Lung (tissue), 11 donors: ENCODE measurements at regions not wholly inside any gene's neighbourhood (a gene's known extent, or its start where the extent isn't known, plus 50 kb on each side); places are given as distances from the start of the nearest gene placed in this dataset.
"Not testable (repeated sequence)": the region's sequence is repeated elsewhere in the genome, so short reads cannot be mapped to it uniquely, and the experiment has no call there.

Source experiments
- ATAC-seq: fragments of 200-7000 bp; cut with Tn5 transposase; one replicate; pipeline ENCODE4 v1.9.1; 2020; ENCODE audit warnings: moderate number of reproducible peaks; ENCODE audit not compliant: insufficient read depth, low FRiP score
- DNase-seq, 3 donors: peaks; one replicate each; pipeline ENCODE4 v3.0.0-alpha.2; 2013 to 2017
- H3K27ac ChIP-seq, 2 donors: one replicate each; pipeline ENCODE4 v1.5.1; 2013; ENCODE audit warnings: mild to moderate bottlenecking in 2 of 2, moderate library complexity in 2 of 2, control low read depth in 1 of 2, inconsistent platforms in 1 of 2, low read depth in 1 of 2, low read length in 1 of 2
- H3K27me3 ChIP-seq, 3 donors: one replicate each; pipeline ENCODE4 v1.5.1; 2013; ENCODE audit warnings: low read length in 2 of 3; ENCODE audit not compliant: control insufficient read depth in 3 of 3, insufficient read depth in 3 of 3
- H3K36me3 ChIP-seq, 4 donors: one replicate each; pipeline ENCODE4 v1.5.1; 2013; ENCODE audit warnings: low read length in 4 of 4, mild to moderate bottlenecking in 1 of 4, moderate library complexity in 1 of 4; ENCODE audit not compliant: control insufficient read depth in 4 of 4, insufficient read depth in 4 of 4
- H3K4me1 ChIP-seq, 5 donors: one replicate each; pipeline ENCODE4 v1.5.1; 2013; ENCODE audit warnings: low read length in 5 of 5, mild to moderate bottlenecking in 2 of 5, moderate library complexity in 1 of 5; ENCODE audit not compliant: control insufficient read depth in 5 of 5, insufficient read depth in 5 of 5
- H3K4me3 ChIP-seq: one replicate; pipeline ENCODE4 v1.5.1; 2013; ENCODE audit warnings: mild to moderate bottlenecking, control low read depth, moderate library complexity
- H3K9ac ChIP-seq, 2 donors: one replicate each; pipeline ENCODE4 v1.5.1; 2013; ENCODE audit warnings: low read length in 2 of 2, control low read depth in 1 of 2; ENCODE audit not compliant: insufficient read depth in 1 of 2
- H3K9me3 ChIP-seq, 4 donors: one replicate each; pipeline ENCODE4 v1.5.1; 2013; ENCODE audit warnings: low read length in 3 of 4, mild to moderate bottlenecking in 1 of 4, moderate library complexity in 1 of 4; ENCODE audit not compliant: control insufficient read depth in 4 of 4, insufficient read depth in 3 of 4
- WGBS, 2 donors: extraction: QIAGEN DNeasy Blood & Tissue Kit; methylation state at CpG; one replicate each; pipeline ENCODE4 v1.1.7; 2013; 5-methylcytosine and 5-hydroxymethylcytosine counted together
- TF ChIP-seq, protein P1 (sequence below): IDR thresholded peaks from 2 replicates; pipeline ENCODE4 v1.5.1; 2012; ENCODE audit warnings: mild to moderate bottlenecking; ENCODE audit errors: control extremely low read depth, extremely low read depth
- donor health status: control.
- donor health status: control.
- donor health status: Bipolar disorder and iron deficiency.
- donor health status: healthy.
- donor health status: DM: yes; HTN: yes; CAD: no.

DNA sequence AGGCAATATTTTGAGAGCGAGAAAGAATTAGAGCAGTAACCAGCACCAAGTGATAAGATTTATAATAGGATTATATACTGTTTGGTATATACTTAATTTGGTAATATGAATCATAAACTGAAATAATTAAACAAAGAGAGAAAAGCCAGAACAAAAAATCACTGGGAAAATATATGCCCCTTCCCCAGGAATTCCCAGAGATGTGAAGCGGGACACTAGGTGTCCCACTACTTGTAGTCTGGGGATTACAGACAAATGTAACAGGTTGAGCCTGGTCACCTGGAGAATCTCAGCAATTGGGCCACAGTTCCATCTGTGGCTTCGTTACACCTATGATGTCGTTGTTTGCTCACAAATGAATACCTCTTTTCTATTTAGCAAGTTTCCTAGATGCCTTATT lies 256.1 kb upstream of the CHAC2 start:
- no peak overlapping the region for H3K27ac ChIP-seq
- 91 to 94% methylated on average over 4 of the region's 4 CpGs for WGBS, 2 donors
- peaks cover 0 to 4% (median 0%) of the 10 kb centered on the region in 5 donors for H3K4me1 ChIP-seq
- no peaks in the 10 kb centered on the region for H3K27me3 ChIP-seq
- no peaks in the 10 kb centered on the region for H3K9me3 ChIP-seq
- no peak overlapping the region for H3K9ac ChIP-seq
- ATAC-seq (no peak), DNase-seq (no peak)
- TF ChIP-seq, protein P1, sequence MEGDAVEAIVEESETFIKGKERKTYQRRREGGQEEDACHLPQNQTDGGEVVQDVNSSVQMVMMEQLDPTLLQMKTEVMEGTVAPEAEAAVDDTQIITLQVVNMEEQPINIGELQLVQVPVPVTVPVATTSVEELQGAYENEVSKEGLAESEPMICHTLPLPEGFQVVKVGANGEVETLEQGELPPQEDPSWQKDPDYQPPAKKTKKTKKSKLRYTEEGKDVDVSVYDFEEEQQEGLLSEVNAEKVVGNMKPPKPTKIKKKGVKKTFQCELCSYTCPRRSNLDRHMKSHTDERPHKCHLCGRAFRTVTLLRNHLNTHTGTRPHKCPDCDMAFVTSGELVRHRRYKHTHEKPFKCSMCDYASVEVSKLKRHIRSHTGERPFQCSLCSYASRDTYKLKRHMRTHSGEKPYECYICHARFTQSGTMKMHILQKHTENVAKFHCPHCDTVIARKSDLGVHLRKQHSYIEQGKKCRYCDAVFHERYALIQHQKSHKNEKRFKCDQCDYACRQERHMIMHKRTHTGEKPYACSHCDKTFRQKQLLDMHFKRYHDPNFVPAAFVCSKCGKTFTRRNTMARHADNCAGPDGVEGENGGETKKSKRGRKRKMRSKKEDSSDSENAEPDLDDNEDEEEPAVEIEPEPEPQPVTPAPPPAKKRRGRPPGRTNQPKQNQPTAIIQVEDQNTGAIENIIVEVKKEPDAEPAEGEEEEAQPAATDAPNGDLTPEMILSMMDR, result no peak
- H3K36me3 ChIP-seq, result no peaks in the 10 kb centered on the region
- no peak overlapping the region for H3K4me3 ChIP-seq

DNA sequence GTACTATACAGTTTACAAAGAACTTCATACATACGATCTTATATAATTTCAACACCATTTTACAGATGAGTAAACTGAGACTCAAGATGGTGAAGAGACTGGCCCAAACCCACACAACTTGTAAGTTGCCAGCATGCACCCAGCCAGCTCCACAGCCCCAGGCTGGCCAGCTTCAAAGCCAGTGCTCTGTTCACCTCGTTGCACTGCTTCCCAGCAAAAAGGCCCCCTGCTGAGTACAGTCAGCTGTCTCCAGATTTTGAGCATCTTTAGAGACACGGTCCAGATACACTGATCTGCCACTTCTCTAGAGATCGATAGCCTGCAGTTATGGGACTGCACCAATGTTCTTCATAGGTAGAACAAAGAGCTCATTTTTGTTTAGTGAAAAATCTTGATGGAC lies 257.2 kb upstream of the CHAC2 start:
- no peak for ATAC-seq
- 62 to 77% methylated on average over 4 of the region's 4 CpGs for WGBS, 2 donors

DNA sequence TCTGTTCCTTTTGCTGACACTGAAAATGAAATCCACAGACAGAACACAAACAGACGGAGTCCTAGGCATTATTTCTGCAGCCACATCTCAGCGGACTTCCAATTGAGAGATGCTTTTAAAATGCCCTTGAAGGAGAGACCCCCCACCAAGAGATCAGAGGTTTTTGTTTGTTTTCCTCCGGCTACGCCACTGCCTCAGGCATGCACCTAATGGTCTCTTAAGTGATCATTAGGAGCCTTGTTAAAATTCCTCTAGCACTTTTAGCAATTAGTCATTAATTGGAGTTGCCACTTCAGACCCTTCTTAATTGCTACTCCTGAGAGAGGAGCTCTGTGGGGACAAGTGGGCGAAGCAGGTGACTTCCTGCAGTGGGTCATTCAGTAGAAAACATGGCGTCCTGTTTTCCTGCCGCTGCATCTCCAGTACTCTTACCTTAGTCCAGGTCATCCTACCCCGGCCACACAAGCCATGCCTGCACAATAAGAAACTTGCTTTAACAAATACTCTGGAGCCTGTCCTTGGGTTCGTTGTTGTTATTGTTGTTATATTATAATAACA lies 257.7 kb upstream of the CHAC2 start:
- H3K9ac ChIP-seq, result no peak overlapping the region
- no peaks in the 10 kb centered on the region for H3K27me3 ChIP-seq
- H3K27ac ChIP-seq, result peak overlapping the region in 1 of 2 donors; percentile 18
- H3K4me3 ChIP-seq, result no peak overlapping the region
- TF ChIP-seq, protein P1, result no peak
- H3K9me3 ChIP-seq, result no peaks in the 10 kb centered on the region
- no peaks in the 10 kb centered on the region for H3K4me1 ChIP-seq
- H3K36me3 ChIP-seq, result no peaks in the 10 kb centered on the region
- 66 to 73% methylated on average over 9 of the region's 9 CpGs for WGBS, 2 donors
- ATAC-seq (peak; percentile 54), DNase-seq (no peak)

More for the DNA sequence above, 257.2 kb upstream of the CHAC2 start:
- TF ChIP-seq, protein P1, result no peak
- no peak for DNase-seq
- no peaks in the 10 kb centered on the region for H3K36me3 ChIP-seq
- H3K9me3 ChIP-seq, result no peaks in the 10 kb centered on the region
- no peaks in the 10 kb centered on the region for H3K27me3 ChIP-seq
- no peak overlapping the region for H3K4me3 ChIP-seq
- H3K4me1 ChIP-seq, result no peaks in the 10 kb centered on the region
- H3K9ac ChIP-seq, result no peak overlapping the region
- H3K27ac ChIP-seq, result no peak overlapping the region

DNA sequence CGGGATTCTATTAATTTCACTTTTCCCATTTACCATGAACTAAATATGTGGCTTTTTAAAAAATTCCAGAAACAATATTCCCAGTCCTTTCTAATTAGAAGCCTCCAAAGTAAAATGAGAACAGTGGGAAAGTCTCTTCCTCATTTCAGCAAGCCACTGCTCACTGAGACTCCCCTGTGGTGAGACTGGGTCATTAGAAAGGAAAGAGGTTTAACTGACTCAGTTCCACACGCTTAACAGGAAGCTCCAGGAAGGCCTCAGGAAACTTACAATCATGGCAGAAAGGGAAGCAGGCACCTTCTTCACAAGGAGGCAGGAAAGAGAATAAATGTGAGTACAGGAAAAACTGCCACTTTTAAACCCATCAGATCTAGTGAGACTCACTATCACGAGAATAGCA lies 258.9 kb upstream of the CHAC2 start:
- Histone ChIP-seq H3K9me3 (no peaks in the 10 kb centered on the region), H3K27me3 (no peaks in the 10 kb centered on the region), H3K4me3 (no peak overlapping the region), H3K4me1 (no peaks in the 10 kb centered on the region), H3K36me3 (no peaks in the 10 kb centered on the region), H3K27ac (no peak overlapping the region), H3K9ac (no peak overlapping the region)
- WGBS, 2 donors, result 57 to 74% methylated on average over 3 of the region's 3 CpGs
- ATAC-seq (no peak), DNase-seq (no peak)
- TF ChIP-seq, protein P1, result no peak

DNA sequence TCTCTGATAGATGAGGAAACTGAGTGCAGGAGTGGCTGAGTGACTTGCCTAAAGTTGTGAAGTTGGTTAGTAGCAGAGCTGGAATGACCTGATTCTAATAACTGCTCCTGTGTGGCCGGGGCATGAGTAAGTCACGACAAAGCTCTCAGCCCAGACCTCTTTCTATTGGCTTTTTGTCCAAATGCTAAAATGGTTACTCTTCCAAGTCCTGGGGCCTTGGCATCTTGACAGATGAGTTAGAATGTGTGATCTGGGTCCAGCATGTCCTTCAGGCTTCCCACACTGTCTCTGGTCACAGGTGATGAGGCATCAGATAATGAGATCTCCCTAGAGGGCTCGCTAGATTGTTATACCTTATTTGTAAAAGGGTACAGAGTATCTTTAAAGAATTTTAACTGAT lies 260.5 kb upstream of the CHAC2 start:
- DNase-seq, H3K27me3 ChIP-seq, H3K4me3 ChIP-seq, H3K36me3 ChIP-seq, H3K4me1 ChIP-seq, H3K9me3 ChIP-seq, H3K9ac ChIP-seq, ATAC-seq, H3K27ac ChIP-seq: not testable (repeated sequence)
- WGBS, 2 donors, result 71 to 85% methylated on average over 3 of the region's 3 CpGs
